Fibroblast of gingiva (primary cell): ENCODE measurements at regions not wholly inside any gene's neighbourhood (a gene's known extent, or its start where the extent isn't known, plus 50 kb on each side); places are given as distances from the start of the nearest gene placed in this dataset.
"Not testable (repeated sequence)": the region's sequence is repeated elsewhere in the genome, so short reads cannot be mapped to it uniquely, and the experiment has no call there.

Experiments
- DNase-seq: peaks from one replicate; pipeline ENCODE4 v3.0.0-alpha.2; 2011; ENCODE audit warnings: low read depth

GRCh38 chr2:7146151-7146550, 228.9 kb downstream of the RNF144A start:
- no peak for DNase-seq

DNA sequence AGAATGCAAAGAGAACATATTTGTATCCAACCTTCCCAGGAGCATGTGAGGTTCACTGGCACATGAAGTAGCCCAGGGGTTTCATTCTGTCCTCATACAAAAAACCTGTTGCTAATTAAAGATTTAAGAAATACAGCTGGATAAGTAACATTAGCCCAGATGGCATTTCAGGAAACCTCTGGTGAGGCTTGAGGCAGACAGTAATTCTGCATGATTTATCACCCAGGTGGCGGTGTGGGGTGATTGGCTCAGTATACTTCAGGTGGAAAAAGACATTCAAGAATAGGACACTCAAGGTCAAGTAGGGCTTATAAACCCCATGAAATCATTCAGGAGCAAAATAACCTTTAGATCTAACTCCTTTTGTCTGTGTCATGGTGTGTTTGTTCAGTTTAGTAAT, 237.4 kb downstream of the RNF144A start:
- DNase-seq: no peak

DNA sequence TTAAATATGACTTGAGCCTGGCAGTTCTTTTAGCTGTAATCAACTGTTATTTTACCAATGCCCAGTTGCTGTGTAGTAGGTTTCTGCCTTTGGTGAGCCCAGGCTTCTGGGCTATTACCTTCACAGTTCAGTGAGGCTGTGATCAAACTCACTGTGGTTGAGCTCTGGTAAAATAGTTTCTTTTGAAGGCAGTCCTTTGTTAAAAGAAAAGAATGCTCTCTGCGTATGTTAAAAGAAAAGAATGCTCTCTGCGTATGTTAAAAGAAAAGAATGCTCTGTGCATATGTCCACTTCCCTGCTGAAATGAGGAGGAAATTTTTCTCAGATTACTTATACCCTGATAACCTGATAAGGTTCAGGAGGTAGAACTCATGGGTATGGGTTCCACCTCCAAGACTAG, 244.3 kb downstream of the RNF144A start:
- no peak for DNase-seq

DNA sequence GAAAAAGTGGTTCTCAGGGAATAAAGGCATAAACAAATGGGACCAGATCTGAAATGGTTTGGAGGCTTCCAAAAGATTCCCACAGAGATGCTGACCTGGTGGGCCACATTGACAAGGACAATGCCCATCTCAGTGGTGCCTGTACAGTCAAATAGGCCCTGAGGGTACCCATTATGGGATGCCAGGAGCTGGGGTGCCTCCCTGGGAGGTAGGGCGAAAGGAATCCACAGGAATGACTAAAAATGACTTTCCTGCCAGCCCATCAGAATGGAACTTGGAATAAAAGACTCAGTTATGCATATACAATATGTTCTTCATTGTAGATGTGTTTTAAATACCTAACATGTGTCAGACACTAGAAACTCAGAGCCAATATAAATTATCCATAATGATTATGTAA, 248.5 kb downstream of the RNF144A start:
- DNase-seq: no peak

DNA sequence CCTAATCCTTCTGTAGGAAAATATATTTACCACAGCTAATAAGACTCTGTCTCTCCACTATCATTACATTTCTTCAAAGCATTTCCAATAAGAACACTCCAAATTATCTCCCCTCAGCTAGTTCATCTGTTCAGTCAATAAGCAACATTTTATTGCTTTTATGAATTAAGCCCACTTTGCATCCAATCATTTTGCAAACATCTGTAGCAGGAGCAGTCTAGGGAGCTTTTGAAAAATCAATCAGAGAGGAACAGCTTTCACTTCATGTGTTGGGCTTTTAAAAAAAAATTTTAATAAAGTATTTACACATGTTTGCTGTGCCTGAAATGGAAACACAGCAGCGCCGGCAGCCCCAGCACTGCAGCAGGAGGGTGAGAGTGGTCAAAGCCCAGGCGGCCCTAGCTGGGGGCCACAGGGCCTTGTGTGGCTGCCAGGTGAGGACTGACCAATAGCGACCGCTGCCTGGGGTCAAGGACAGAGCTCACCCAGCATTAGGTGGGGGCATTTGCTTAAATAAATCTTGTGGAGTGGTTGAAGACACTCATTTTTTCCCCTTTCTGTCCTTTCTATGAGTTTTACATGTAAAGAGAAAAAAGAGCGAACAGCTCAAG, 250.7 kb downstream of the RNF144A start:
- DNase-seq: no peak

- no peak for DNase-seq
These were observed 252.4 kb downstream of the RNF144A start for GRCh38 chr2:7169593-7169992.

DNA sequence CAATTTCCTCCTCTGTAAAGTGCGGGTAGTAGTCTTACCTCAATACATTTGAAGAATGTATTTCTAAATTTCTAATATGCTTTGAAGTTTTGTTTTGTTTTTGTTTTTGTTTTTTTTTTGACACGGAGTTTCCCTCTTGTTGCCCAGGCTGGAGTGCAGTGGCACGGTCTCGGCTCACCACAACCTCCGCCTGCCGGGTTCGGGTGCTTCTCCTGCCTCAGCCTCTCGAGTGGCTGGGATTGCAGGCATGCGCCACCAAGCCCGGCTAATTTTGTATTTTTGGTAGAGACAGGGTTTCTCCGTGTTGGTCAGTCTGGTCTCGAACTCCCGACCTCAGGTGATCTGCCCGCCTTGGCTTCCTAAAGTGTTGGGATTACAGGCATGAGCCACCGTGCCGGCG, 261.8 kb downstream of the RNF144A start:
- not testable (repeated sequence) for DNase-seq

GRCh38 chr2:7180638-7181370, 263.6 kb downstream of the RNF144A start:
- no peak for DNase-seq

- DNase-seq: no peak
These were observed 265.3 kb downstream of the RNF144A start for GRCh38 chr2:7182525-7182924.

DNA sequence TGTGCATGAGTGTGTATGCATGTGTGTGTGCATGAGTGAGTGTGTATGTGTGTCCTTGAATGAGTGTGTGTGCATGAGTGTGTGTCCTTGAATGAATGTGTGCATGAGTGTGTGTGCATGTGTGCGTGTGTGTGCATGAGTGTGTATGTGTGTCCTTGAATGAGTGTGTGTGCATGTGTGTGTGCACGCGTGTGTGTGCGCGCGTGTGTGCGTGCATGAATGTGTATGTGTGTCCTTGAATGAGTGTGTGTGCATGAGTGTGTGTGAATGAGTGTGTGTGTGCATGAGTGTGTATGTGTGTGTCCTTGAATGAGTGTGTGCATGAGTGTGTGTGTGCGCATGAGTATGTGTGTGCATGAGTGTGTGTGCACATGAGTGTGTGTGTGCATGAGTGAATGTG, 271.9 kb downstream of the RNF144A start:
- DNase-seq: no peak

GRCh38 chr2:7190587-7191324, 273.5 kb downstream of the RNF144A start:
- DNase-seq: no peak

- peak; percentile 6 for DNase-seq
These were observed 274.7 kb downstream of the RNF144A start for GRCh38 chr2:7191932-7192331.

DNA sequence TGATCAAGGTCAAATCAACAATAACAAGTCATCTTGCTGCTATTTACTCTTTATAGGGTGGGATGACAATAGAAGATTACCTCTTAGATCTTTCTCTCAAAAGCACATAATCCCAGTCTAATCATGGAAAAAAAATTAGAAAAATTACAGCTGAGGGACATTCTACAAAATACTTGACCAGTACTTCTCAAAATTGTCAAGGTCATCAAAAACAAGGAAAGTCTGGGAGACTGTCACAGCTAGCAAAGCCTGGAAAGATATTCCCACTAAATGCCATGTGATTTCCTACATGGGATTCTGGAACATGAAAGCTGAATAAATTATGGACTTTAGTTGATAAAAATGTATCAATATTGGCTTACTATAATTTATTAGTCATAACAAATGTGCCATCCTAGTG, 276.2 kb downstream of the RNF144A start:
- no peak for DNase-seq

DNA sequence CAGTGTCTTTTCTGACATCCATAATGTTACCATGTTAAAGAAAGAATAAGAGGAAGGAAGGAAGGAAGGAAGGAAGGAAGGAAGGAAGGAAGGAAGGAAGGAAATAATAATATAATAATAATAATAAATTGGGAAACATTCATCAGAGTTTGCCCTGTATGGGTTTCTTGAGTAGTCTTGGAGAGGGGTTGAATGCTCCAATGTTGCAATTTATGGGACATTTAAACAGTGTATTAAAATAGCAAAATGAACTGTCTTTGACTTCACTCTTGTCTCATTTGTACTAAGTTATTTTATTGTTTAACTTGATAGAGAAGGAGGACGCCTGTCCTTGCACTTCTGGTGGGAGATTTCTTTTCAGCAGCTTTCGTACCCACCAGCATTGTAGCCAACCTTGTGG, 277.7 kb downstream of the RNF144A start:
- no peak for DNase-seq

DNA sequence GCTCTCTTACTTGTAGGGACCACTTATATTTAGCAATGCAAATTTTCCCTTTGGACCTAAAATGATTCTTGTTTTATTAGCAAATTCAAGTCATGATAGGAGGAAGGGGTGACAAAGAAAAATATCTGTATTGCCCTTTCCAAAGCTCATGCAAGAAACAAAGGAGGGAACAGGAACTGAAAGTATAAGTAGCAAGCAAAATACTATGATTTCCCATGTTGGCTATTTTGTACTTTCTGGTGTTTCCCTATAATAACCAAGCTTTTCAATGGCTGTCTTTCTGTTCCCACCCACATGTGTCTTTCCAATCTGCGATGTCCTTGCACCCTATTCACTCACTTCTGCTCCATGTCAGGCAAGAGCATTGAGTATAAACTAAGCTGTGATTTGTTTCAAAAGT, 279.7 kb downstream of the RNF144A start:
- DNase-seq: no peak

- DNase-seq: no peak
These were observed 284.6 kb downstream of the RNF144A start for GRCh38 chr2:7201851-7202250.

- peak; percentile 37 for DNase-seq
These were observed 285.9 kb downstream of the RNF144A start for GRCh38 chr2:7203056-7203467.

- no peak for DNase-seq
These were observed 288.1 kb downstream of the RNF144A start for GRCh38 chr2:7205151-7205830.

- no peak for DNase-seq
These were observed 289.0 kb downstream of the RNF144A start for GRCh38 chr2:7206111-7206810.

DNA sequence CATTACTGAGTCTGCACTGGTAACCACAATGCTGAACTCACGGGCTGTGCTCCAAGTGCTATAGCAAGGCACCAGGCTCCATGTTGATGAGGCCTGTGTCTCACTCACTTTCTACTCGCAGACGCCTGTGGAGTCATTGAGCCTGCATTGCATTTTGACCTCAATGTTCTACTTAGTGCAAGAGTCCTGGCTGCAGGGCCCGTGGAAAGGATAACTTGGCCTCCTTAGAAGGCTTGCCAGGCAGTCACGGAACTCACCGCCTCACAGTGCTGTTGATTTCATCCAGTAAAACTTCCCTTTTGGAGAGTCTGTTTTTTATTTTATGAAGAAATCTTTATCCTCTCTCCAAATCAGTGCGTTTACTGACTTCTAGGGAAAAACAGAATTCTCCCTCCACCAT, 290.4 kb downstream of the RNF144A start:
- DNase-seq: no peak

DNA sequence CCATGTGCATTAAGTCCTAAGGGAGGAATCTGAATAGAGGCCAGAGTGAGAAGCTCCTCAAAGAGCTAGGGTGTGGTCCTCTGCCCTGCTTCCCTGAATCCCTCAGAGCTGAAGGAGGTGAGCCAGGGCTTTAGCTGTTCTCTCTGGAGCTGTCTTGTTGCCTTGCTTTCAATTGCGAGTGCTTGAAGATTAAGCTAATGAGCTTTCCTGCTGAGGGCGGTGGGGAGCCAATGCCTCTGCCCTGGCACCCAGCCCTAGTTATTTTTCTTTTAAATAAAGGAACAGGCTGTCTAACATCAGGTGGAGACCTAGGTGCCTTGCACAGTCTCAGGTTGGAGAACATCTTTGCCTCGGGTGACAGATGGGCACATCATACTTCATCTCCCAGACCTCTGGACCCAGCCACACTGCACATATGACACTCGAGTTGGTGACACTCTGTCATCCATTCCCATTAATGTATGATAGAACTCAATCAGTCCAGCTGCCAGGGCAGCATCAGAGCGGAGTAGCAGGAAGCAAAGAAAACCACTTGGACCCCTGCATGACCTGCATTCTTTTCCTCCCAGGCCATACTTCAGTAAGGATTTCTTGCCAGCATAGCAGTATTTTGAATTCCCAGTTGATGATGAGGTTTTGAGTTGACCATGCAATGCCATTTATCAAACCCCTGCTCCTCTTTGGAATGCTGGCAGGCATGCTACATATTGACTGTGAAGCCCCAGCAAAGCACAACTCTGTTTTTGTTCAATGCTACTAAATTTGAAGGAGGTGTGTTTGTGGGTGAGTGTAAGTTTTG, 292.7 kb downstream of the RNF144A start:
- DNase-seq: no peak
